Smooth muscle cell (in vitro differentiated cells): ENCODE measurements at regions not wholly inside any gene's neighbourhood (a gene's known extent, or its start where the extent isn't known, plus 50 kb on each side); places are given as distances from the start of the nearest gene placed in this dataset.

ENCODE experiments used
- DNase-seq: peaks from one replicate; lab custom pipeline; 2025; ENCODE audit not compliant: unreplicated experiment; lab: John Stamatoyannopoulos, UW
- H2AFZ ChIP-seq: fragments of 200-600 bp; sonication (generic); 2 replicates; pipeline ENCODE4 v1.6.0; 2016; ENCODE audit warnings: antibody characterized with exemption, low read depth, mild to moderate bottlenecking
- H3F3A ChIP-seq: fragments of 200-600 bp; sonication (generic); 2 replicates; pipeline ENCODE4 v1.6.0; 2017; ENCODE audit warnings: antibody characterized with exemption, low read depth
- H3K27ac ChIP-seq: fragments of 200-600 bp; sonication (generic); 2 replicates; pipeline ENCODE4 v1.5.1; 2016; ENCODE audit warnings: low read depth, mild to moderate bottlenecking
- H3K27me3 ChIP-seq: fragments of 200-600 bp; sonication (generic); 2 replicates; pipeline ENCODE4 v1.6.1; 2016; ENCODE audit warnings: low read depth, mild to moderate bottlenecking
- H3K36me3 ChIP-seq: fragments of 200-600 bp; sonication (generic); 2 replicates; pipeline ENCODE4 v1.5.1; 2016; ENCODE audit warnings: low read depth
- H3K4me1 ChIP-seq: fragments of 200-600 bp; sonication (generic); 2 replicates; pipeline ENCODE4 v1.5.1; 2016; ENCODE audit warnings: low read depth
- H3K4me2 ChIP-seq: fragments of 200-600 bp; sonication (generic); 2 replicates; pipeline ENCODE4 v1.6.0; 2016; ENCODE audit warnings: mild to moderate bottlenecking
- H3K4me3 ChIP-seq: fragments of 200-600 bp; sonication (generic); 2 replicates; pipeline ENCODE4 v1.5.1; 2016; ENCODE audit warnings: mild to moderate bottlenecking
- H3K79me2 ChIP-seq: fragments of 200-600 bp; sonication (generic); 2 replicates; pipeline ENCODE4 v1.6.0; 2016; ENCODE audit warnings: low read depth, mild to moderate bottlenecking
- H3K9ac ChIP-seq: fragments of 200-600 bp; sonication (generic); 2 replicates; pipeline ENCODE4 v1.6.0; 2016; ENCODE audit warnings: low read depth
- H3K9me3 ChIP-seq: fragments of 200-600 bp; sonication (generic); replicated peaks from 2 replicates; pipeline ENCODE4 v1.5.1; 2016; ENCODE audit warnings: low read depth
- H4K20me1 ChIP-seq: fragments of 200-600 bp; sonication (generic); 2 replicates; pipeline ENCODE4 v1.6.0; 2016; ENCODE audit warnings: low read depth
- WGBS: methylation state at CpG from one replicate; pipeline ENCODE4 v1.1.7; 2016; ENCODE audit warnings: low lambda C conversion rate; 5-methylcytosine and 5-hydroxymethylcytosine counted together
- TF ChIP-seq, protein P1 (sequence below): fragments of 200-600 bp; sonication (generic); IDR thresholded peaks from 2 replicates; pipeline ENCODE4 v1.5.1; 2017; ENCODE audit warnings: borderline replicate concordance, mild to moderate bottlenecking, antibody characterized with exemption; ENCODE audit not compliant: insufficient read depth, poor library complexity, severe bottlenecking

GRCh38 chr14:38960946-38961531 is 142.0 kb downstream of the SEC23A start:
- Histone ChIP-seq H3F3A (no peaks in the 10 kb centered on the region), H3K9ac (no peak overlapping the region)

GRCh38 chr14:38959021-38959420 is 144.0 kb downstream of the SEC23A start:
- Histone ChIP-seq H3K9ac (no peak overlapping the region), H3K9me3 (no peaks in the 10 kb centered on the region), H3F3A (no peaks in the 10 kb centered on the region), H2AFZ (no peak overlapping the region), H3K27ac (no peak overlapping the region), H3K4me1 (no peaks in the 10 kb centered on the region), H3K4me3 (no peak overlapping the region), H4K20me1 (no peaks in the 10 kb centered on the region), H3K4me2 (no peak overlapping the region), H3K36me3 (no peaks in the 10 kb centered on the region), H3K79me2 (no peaks in the 10 kb centered on the region), H3K27me3 (no peaks in the 10 kb centered on the region)
- 85% methylated on average over 3 of the region's 3 CpGs for WGBS
- TF ChIP-seq, protein P1, sequence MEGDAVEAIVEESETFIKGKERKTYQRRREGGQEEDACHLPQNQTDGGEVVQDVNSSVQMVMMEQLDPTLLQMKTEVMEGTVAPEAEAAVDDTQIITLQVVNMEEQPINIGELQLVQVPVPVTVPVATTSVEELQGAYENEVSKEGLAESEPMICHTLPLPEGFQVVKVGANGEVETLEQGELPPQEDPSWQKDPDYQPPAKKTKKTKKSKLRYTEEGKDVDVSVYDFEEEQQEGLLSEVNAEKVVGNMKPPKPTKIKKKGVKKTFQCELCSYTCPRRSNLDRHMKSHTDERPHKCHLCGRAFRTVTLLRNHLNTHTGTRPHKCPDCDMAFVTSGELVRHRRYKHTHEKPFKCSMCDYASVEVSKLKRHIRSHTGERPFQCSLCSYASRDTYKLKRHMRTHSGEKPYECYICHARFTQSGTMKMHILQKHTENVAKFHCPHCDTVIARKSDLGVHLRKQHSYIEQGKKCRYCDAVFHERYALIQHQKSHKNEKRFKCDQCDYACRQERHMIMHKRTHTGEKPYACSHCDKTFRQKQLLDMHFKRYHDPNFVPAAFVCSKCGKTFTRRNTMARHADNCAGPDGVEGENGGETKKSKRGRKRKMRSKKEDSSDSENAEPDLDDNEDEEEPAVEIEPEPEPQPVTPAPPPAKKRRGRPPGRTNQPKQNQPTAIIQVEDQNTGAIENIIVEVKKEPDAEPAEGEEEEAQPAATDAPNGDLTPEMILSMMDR, result no peak
- no peak for DNase-seq

More at GRCh38 chr14:38960946-38961531, 142.0 kb downstream of the SEC23A start:
- H3K79me2 ChIP-seq, result no peaks in the 10 kb centered on the region
- peaks cover 11% of the 10 kb centered on the region for H3K4me1 ChIP-seq
- H3K36me3 ChIP-seq, result no peaks in the 10 kb centered on the region
- no peak overlapping the region for H3K4me2 ChIP-seq
- H4K20me1 ChIP-seq, result no peaks in the 10 kb centered on the region
- no peaks in the 10 kb centered on the region for H3K27me3 ChIP-seq
- 100% methylated on average over 1 of the region's 1 CpG for WGBS
- no peaks in the 10 kb centered on the region for H3K9me3 ChIP-seq
- DNase-seq, result no peak
- TF ChIP-seq, protein P1, result no peak
- no peak overlapping the region for H2AFZ ChIP-seq
- H3K4me3 ChIP-seq, result no peak overlapping the region
- no peak overlapping the region for H3K27ac ChIP-seq

- H3K9ac ChIP-seq, result no peak overlapping the region
- no peaks in the 10 kb centered on the region for H3K4me1 ChIP-seq
- no peaks in the 10 kb centered on the region for H3K36me3 ChIP-seq
- no peaks in the 10 kb centered on the region for H3F3A ChIP-seq
- H2AFZ ChIP-seq, result no peak overlapping the region
- no peak for DNase-seq
- no peak overlapping the region for H3K27ac ChIP-seq
- no peaks in the 10 kb centered on the region for H4K20me1 ChIP-seq
- no peaks in the 10 kb centered on the region for H3K79me2 ChIP-seq
- WGBS, result 91% methylated on average over 3 of the region's 3 CpGs
- H3K4me2 ChIP-seq, result no peak overlapping the region
- H3K27me3 ChIP-seq, result no peaks in the 10 kb centered on the region
- H3K9me3 ChIP-seq, result no peaks in the 10 kb centered on the region
- H3K4me3 ChIP-seq, result no peak overlapping the region
- TF ChIP-seq, protein P1, result no peak
These were observed 144.4 kb downstream of the SEC23A start for GRCh38 chr14:38958589-38958988.

DNA sequence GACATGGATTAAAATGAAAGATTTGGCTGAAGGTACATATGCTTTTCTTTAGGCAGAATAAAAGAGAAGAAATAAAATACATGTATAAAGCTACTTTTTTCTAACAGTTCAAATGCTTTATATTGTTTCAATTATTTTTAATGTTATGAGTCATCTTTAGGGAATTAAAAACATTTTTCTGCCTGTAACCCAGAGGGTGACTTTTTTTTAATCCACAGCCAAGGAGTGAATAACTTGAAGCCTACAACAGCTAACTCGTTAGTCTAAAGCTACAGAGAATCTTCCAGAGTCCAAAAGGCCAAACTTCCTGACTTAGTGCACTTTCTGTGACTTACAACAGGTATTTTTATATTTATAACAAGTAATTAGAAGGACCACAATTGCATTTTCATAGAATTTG is 151.6 kb downstream of the SEC23A start:
- no peak overlapping the region for H3K4me3 ChIP-seq
- no peaks in the 10 kb centered on the region for H3K27me3 ChIP-seq
- 71% methylated on average over 1 of the region's 1 CpG for WGBS
- no peaks in the 10 kb centered on the region for H3K4me1 ChIP-seq
- H3K79me2 ChIP-seq, result no peaks in the 10 kb centered on the region
- TF ChIP-seq, protein P1, result no peak
- no peaks in the 10 kb centered on the region for H4K20me1 ChIP-seq
- no peak overlapping the region for H3K4me2 ChIP-seq
- H2AFZ ChIP-seq, result no peak overlapping the region
- no peaks in the 10 kb centered on the region for H3K9me3 ChIP-seq
- H3K9ac ChIP-seq, result no peak overlapping the region
- H3K27ac ChIP-seq, result no peak overlapping the region
- DNase-seq, result no peak
- H3K36me3 ChIP-seq, result no peaks in the 10 kb centered on the region
- no peaks in the 10 kb centered on the region for H3F3A ChIP-seq
